HG02840 (cell line): ENCODE measurements at regions not wholly inside any gene's neighbourhood (a gene's known extent, or its start where the extent isn't known, plus 50 kb on each side); places are given as distances from the start of the nearest gene placed in this dataset.

Experiments
- ATAC-seq: cut with Tn5 transposase; IDR thresholded peaks from one replicate; pipeline ENCODE4 v1.9.1; 2021; ENCODE audit warnings: mild to moderate bottlenecking, moderate library complexity, moderate number of reproducible peaks; ENCODE audit not compliant: unreplicated experiment, low FRiP score

DNA sequence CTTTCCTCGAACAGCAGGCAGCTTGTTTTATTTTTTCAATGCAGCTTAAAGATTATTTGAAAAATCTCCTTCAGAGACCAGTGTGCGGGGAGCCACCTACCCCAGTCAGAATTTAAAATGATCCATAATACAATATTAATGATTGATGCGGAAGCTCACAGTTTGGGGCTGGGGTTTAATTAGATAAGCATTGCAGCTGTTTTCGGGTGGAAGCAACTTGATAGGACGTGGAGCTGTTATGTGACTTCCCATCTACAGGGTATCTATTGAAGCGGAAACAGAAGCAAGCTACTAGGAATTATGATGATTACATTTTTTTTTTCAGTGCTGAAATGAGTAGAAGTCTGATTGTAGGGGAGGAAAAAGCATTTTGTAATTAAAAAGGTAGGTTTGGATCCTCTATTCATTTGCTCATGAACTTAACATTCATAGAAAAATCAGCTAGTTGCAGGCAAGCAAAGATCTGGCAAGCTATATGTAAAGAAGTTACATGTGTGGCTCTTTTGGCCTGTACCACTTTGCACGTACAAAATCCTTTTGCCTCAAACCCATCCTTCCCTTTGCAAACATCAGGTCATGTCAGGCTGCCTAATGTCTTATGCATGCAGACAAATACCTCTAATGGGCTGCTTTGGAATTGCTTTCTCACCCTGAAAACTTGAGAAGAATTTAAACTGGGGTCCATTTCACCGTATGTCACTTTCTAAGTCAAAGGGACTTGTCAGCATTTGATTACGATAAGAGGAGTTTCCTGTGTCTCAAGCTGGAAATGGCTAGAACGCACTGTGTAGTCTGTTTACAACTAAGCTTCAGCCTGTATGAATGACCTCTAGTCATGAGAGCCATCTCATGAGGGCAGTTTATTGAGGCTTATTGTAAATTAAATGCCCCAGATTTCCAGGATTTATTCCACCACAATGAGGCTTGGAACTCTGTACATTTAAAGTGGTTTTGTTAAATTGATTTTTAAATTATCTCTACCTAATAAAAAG, 267.1 kb upstream of the TMTC4 start:
- no peak for ATAC-seq

DNA sequence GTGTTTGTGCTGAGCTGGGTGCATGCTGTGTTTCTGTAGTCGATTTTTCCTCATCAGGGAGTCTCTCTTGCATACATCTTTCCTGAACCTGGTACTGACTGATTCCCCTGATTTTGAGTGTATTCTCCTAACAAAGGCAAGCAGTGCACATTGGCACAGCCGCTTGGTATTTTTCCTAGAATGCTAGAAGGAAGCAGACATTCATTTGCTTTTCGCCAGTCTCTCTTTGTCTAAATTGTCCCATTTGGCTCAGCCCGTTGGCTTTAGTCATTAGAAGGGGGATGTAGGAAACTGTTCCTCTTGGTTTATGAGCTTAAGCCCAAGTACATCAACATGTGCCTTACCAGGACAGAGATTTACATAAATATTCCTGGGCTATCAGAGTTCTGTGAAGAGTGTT, 266.1 kb upstream of the TMTC4 start:
- ATAC-seq, result no peak

DNA sequence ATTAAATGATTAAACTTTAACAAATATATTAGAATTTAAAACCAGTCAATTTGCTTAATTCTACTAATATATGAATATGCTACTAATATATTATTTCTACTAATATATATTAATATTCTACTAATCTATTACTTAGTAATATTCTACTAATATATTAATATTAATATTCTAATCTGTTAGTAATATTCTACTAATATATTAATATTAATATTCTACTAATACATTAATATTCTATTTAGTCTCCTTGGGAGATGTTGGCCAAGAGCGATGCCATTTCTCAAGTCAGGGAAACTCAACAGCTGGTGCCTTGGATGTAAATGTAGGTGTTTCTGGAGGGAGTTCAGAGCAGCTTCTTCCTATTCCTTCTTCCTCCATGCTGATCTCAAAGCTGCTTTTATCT, 259.2 kb upstream of the TMTC4 start:
- no peak for ATAC-seq

DNA sequence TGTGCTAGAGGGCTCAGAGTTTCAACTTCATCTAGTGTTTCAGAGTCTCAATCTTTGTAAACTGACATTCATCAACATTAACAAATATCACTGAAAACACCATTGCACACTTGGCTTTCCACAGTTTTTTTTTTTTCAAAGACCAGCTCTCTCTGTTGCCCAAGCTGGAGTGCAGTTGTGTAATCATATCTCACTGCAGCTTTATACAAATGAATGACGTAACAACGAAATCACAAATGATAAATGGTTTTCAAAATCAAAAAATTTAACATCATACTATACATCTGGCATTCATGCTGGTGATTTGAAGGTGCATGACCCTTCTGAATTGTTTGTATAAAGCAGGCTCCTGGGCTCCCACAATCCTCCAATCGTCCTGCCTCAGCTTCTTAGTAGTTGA, 248.0 kb upstream of the TMTC4 start:
- no peak for ATAC-seq

GRCh38 chr13:100921139-100921538, 246.5 kb upstream of the TMTC4 start:
- no peak for ATAC-seq

GRCh38 chr13:100917011-100917410, 242.4 kb upstream of the TMTC4 start:
- no peak for ATAC-seq

DNA sequence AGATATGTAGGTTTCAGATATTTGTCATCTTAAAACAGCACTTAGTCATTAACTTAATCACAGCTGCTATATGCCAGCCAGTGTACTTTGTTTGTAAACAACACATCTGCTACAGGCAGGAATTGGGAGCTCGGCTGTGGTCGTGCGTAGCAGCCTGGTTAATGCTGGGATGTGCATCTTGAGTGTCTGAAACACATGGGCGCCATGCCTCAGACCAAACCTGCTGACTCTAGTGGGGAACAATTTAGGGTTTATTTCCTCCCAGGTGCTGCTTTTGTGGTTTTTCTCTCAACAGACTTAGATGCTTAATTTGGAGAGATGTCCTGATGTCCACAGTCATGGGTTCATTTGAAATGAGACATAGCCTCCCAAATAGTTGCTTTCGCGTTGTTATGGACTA, 238.5 kb upstream of the TMTC4 start:
- ATAC-seq, result no peak

DNA sequence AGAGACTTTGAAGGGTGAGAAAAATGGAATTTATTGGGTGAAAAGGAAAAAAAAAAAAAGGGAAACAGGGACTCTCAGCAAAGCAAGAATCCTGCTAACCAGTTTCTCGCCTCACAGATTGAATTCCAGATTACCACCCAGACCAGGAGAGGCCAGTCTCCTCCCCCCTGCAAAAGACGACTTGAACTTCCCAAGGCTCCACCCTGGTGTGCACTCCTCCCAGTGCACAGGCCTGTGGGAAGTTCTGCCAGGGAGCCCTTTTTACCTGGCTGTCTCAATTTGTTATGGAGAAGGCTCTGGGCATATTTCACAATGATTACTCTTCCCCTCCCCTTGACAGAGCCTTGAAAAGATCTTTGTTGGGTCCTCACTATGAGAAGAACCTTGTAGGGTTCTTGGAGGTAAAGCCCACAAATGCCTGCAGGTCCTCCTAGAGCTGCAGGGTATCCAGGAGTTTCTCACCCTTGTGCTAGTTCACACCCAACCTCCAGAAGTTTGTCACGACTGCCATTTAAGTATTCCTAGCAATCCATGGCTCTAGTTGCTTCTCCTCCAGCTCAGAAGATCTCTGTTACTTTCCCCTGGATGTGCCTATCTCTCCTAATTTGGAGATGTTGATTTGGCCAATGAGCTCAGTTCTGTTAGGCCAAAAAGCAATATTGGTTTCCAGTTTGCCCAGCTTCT, 229.8 kb upstream of the TMTC4 start:
- no peak for ATAC-seq

DNA sequence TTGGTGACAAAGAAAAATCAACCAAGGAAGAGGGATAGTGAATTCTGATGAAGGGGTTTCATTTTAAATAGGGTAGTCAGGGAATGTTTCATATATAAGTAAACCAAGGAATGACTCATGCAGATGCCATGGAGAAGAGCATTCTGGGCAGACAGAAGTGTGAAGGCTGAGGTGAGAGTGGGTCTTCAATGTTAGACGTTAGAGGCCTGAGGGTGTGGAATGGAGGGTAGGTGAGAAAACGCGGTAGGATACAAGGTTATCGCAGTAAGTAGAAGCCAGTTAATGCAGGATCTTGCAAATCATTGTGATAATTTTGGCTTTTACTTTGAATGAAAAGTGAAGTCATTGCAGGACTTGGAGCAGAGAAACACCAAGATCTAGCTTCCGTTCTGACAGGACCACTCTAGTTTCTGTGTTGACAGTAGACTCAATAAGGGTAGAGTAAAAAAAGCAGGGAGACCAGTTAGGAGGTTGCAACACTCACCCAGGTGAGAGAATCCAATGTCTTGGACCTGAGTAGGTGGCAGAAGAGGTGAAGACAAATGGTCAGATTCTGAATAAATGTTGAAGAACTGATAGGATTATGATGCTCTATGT, 225.2 kb upstream of the TMTC4 start:
- ATAC-seq, result no peak

GRCh38 chr13:100898431-100898830, 223.8 kb upstream of the TMTC4 start:
- no peak for ATAC-seq

GRCh38 chr13:100895651-100896050, 221.1 kb upstream of the TMTC4 start:
- no peak for ATAC-seq

GRCh38 chr13:100892981-100893380, 218.4 kb upstream of the TMTC4 start:
- no peak for ATAC-seq

DNA sequence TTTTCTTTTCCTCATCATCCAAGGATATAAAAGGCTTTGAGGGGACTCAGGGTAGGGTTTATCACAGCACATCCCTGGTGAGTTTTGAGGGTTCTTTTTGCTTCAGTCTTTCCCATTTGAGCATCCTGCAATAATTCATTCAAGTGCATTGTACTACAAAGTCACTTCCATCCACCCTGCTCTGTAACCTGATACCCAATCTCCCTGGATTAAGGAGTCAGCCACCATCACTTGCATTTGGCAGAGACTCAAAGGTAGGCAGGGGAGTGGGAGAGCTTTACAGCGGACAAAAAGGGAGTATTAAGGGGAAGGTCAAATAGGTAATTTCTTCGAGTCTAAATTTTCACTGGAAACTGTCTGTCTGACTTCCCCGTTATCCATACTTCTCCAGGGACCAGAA, 216.1 kb upstream of the TMTC4 start:
- no peak for ATAC-seq

DNA sequence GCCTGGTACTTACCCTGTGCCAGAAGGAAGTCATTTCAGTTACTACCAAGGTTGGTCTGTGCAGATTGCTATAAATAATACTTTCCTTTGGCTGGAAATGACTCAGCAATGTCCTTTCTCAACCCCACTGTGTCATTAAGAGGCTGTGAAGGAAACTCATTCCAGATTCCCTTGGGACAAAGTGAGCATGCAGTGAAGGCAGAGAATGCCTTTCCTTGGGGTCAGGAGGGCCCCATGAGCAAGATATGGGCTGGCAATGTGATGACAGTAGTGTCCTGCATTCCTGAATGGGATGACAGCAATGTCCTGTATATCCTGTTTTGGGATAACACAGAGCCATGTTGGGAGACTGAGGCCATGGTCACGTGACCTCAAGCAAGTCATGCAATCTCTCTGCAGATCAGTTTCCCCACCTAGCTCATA, 213.1 kb upstream of the TMTC4 start:
- ATAC-seq, result no peak

DNA sequence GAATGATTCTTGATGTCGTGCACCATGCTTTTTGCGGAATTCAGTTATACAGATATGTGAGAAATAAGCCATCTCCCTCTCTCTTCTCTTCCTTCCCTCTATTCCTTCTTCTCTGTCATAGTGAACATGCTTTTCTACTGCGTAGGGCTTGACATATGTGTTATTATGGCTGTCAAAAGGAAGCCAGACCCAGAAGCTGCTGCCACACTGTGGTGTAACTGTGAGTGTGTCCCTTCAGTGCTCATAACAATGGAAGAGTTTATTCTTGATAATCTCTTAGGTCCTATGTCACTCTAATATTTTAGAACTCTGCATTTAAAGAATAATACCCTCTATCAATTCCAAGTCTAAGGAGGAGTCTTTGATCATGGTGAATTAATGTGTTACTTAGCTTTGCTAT, 208.9 kb upstream of the TMTC4 start:
- no peak for ATAC-seq

- no peak for ATAC-seq
Measured at GRCh38 chr13:100881291-100881864, 206.8 kb upstream of the TMTC4 start.

DNA sequence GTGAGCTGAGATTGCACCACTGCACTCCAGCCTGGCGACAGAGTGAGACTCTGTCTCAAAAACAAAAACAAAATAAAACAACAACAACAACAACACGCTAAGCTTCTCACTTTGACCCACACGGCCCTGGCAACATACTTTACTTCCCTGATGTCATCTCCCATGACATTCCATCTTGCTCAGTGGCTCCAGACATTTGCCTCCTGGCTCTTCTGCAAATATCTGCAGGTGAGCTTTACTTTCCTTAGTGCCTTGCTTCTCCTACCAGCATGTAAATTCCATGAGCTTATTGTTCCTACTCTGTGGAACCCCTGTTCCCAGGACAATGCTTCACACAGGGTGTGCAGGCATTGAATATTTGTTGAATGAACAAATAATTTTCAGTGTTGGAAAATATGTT, 205.6 kb upstream of the TMTC4 start:
- no peak for ATAC-seq

DNA sequence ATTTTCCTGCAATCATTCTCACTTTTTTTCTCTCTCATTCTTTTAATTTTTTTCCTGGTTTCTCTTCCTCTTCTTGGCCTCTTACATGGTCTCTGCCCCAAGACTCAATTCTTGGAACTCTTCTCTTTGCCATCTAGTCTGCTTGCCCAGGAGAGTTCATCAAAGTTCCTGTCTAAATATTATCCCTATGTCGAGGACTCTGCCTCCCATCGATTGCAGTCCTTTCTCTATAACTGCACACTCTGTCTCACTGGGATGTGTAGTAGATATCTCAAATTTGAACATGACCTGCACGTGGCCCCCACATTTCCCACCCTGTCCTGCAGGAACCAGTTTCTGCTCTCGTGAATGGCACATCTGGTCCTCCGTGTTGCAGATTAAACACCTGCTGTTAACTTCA, 204.7 kb upstream of the TMTC4 start:
- ATAC-seq, result no peak

DNA sequence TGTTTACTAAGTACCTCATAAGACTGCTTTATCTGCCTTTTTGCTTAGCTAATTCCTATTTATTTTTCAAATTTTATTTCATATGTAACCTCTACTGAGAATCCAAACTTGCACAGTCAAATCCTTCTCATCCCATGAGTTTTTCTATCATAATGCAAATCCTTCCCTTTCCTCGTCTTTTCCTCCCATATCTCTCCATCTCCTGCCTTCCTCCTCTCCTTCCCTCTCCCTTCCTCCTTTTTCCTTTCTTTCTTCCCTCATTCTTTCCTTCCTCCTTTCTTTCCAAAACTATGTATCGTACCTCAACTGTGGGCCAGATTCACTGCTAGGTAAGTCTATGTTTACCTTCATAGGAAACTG, 201.4 kb upstream of the TMTC4 start:
- no peak for ATAC-seq

- peak; percentile 67 for ATAC-seq
Measured at GRCh38 chr13:100875392-100876043, 200.9 kb upstream of the TMTC4 start.

DNA sequence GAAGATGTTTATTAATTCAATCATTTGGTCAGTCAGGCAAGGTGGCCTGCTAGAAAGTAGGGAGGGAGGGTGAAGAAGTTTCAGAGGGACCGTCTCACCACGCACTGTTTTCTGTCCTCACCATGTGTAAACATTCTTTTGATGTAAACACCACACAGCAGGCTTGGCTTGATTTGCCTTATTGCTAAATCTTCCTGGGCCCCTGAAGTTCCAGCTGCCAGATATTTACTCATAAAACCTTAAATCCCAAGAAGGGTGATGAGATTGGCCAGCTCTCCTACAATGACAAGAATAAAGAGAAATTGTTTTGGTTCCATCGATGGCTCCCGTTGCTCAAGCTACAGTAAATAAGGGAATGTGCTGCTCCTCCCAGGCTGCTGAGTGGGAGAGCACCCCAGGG, 198.2 kb upstream of the TMTC4 start:
- no peak for ATAC-seq
